Mesendoderm (in vitro differentiated cells): ENCODE measurements at regions not wholly inside any gene's neighbourhood (a gene's known extent, or its start where the extent isn't known, plus 50 kb on each side); places are given as distances from the start of the nearest gene placed in this dataset.

Experiments
- DNase-seq: peaks from one replicate; pipeline ENCODE4 v3.0.0; 2013
- H2AK5ac ChIP-seq: 2 replicates; pipeline ENCODE4 v1.6.1; 2013; ENCODE audit warnings: low read length, inconsistent platforms
- H2BK120ac ChIP-seq: 2 replicates; pipeline ENCODE4 v1.6.1; 2013; ENCODE audit warnings: low read depth, mild to moderate bottlenecking, low read length, moderate library complexity, mixed read lengths
- H2BK15ac ChIP-seq: replicated peaks from 2 replicates; pipeline ENCODE4 v1.6.1; 2013; ENCODE audit warnings: low read depth, mild to moderate bottlenecking, moderate library complexity
- H2BK5ac ChIP-seq: 2 replicates; pipeline ENCODE4 v1.6.1; 2013; ENCODE audit warnings: low read length, inconsistent platforms
- H3K18ac ChIP-seq: 2 replicates; pipeline ENCODE4 v1.6.1; 2013; ENCODE audit warnings: mild to moderate bottlenecking, low read length, mixed read lengths
- H3K23ac ChIP-seq: one replicate; pipeline ENCODE4 v1.6.1; 2013; ENCODE audit warnings: low read length
- H3K27ac ChIP-seq: 2 replicates; pipeline ENCODE4 v1.5.1; 2013; ENCODE audit warnings: low read depth, mild to moderate bottlenecking, inconsistent platforms, low read length, moderate library complexity
- H3K27me3 ChIP-seq: 2 replicates; pipeline ENCODE4 v1.6.1; 2013; ENCODE audit warnings: low read length, control low read depth, mild to moderate bottlenecking, inconsistent platforms; ENCODE audit not compliant: insufficient read depth, poor library complexity
- H3K36me3 ChIP-seq: 2 replicates; pipeline ENCODE4 v1.6.1; 2013; ENCODE audit warnings: low read length, inconsistent platforms; ENCODE audit not compliant: control insufficient read depth, insufficient read depth
- H3K4ac ChIP-seq: one replicate; pipeline ENCODE4 v1.6.1; 2013; ENCODE audit warnings: low read depth, mild to moderate bottlenecking, low read length, moderate library complexity
- H3K4me1 ChIP-seq: 2 replicates; pipeline ENCODE4 v1.6.1; 2013; ENCODE audit warnings: low read depth, low read length, inconsistent platforms; ENCODE audit not compliant: control insufficient read depth
- H3K4me2 ChIP-seq: 2 replicates; pipeline ENCODE4 v1.6.1; 2013; ENCODE audit warnings: low read length
- H3K4me3 ChIP-seq: 2 replicates; pipeline ENCODE4 v1.5.1; 2013; ENCODE audit warnings: mild to moderate bottlenecking, low read length
- H3K56ac ChIP-seq: one replicate; pipeline ENCODE4 v1.6.1; 2013; ENCODE audit warnings: low read length
- H3K79me1 ChIP-seq: 2 replicates; pipeline ENCODE4 v1.6.1; 2013; ENCODE audit warnings: low read length, inconsistent platforms
- H3K79me2 ChIP-seq: 2 replicates; pipeline ENCODE4 v1.6.1; 2013; ENCODE audit warnings: mild to moderate bottlenecking, low read length; ENCODE audit not compliant: control insufficient read depth, insufficient read depth
- H3K9ac ChIP-seq: 2 replicates; pipeline ENCODE4 v1.6.1; 2013; ENCODE audit warnings: low read length, inconsistent platforms
- H4K5ac ChIP-seq: one replicate; pipeline ENCODE4 v1.6.1; 2013; ENCODE audit warnings: low read length
- H4K8ac ChIP-seq: one replicate; pipeline ENCODE4 v1.6.1; 2013; ENCODE audit warnings: low read depth, mild to moderate bottlenecking, control low read depth, low read length, moderate library complexity
- WGBS: extraction: QIAGEN DNeasy Blood & Tissue Kit; methylation state at CpG from one replicate; pipeline ENCODE4 v1.1.7; 2013; ENCODE audit warnings: low lambda C conversion rate, missing lambda C conversion rate; ENCODE audit not compliant: insufficient coverage; ENCODE audit errors: extremely low coverage; 5-methylcytosine and 5-hydroxymethylcytosine counted together

- Histone ChIP-seq H3K4ac (no peak overlapping the region), H3K4me1 (peaks cover 2% of the 10 kb centered on the region), H3K79me2 (no peaks in the 10 kb centered on the region), H3K36me3 (no peaks in the 10 kb centered on the region), H4K5ac (no peak overlapping the region), H2AK5ac (no peak overlapping the region), H3K27me3 (no peaks in the 10 kb centered on the region), H2BK15ac (no peak overlapping the region), H4K8ac (no peak overlapping the region), H3K9ac (no peak overlapping the region), H3K4me3 (no peak overlapping the region), H3K18ac (no peak overlapping the region), H3K56ac (no peak overlapping the region), H2BK5ac (no peak overlapping the region), H2BK120ac (no peak overlapping the region), H3K4me2 (no peak overlapping the region), H3K27ac (no peak overlapping the region), H3K79me1 (no peaks in the 10 kb centered on the region), H3K23ac (peak overlapping the region; percentile 45)
- no peak for DNase-seq
- no CpG with 5 or more reads among the region's 8 CpGs for WGBS
Observed at GRCh38 chr12:123096182-123096581, 54.7 kb downstream of the PITPNM2 start.

- no peak overlapping the region for H2BK5ac ChIP-seq
- no peak overlapping the region for H3K9ac ChIP-seq
- no peak overlapping the region for H4K5ac ChIP-seq
- no peak overlapping the region for H3K18ac ChIP-seq
- DNase-seq = no peak
- H2AK5ac ChIP-seq = no peak overlapping the region
- H2BK120ac ChIP-seq = no peak overlapping the region
- H3K79me2 ChIP-seq = no peaks in the 10 kb centered on the region
- no peaks in the 10 kb centered on the region for H3K27me3 ChIP-seq
- no peak overlapping the region for H3K27ac ChIP-seq
- no peak overlapping the region for H3K56ac ChIP-seq
- no peak overlapping the region for H3K4me2 ChIP-seq
- H3K4me3 ChIP-seq = no peak overlapping the region
- no peak overlapping the region for H2BK15ac ChIP-seq
- peaks cover 2% of the 10 kb centered on the region for H3K4me1 ChIP-seq
- no peaks in the 10 kb centered on the region for H3K36me3 ChIP-seq
- no CpG with 5 or more reads among the region's 25 CpGs for WGBS
- peak overlapping the region; percentile 45 for H3K23ac ChIP-seq
- no peaks in the 10 kb centered on the region for H3K79me1 ChIP-seq
- no peak overlapping the region for H4K8ac ChIP-seq
- no peak overlapping the region for H3K4ac ChIP-seq
Observed at GRCh38 chr12:123095078-123095881, 55.6 kb downstream of the PITPNM2 start.

GRCh38 chr12:123094349-123095077, 56.4 kb downstream of the PITPNM2 start:
- H3K79me2 ChIP-seq = no peaks in the 10 kb centered on the region
- H3K27ac ChIP-seq = no peak overlapping the region
- H2BK15ac ChIP-seq = no peak overlapping the region
- H3K27me3 ChIP-seq = no peaks in the 10 kb centered on the region
- no peak overlapping the region for H3K23ac ChIP-seq
- H3K4ac ChIP-seq = no peak overlapping the region
- H3K4me1 ChIP-seq = peaks cover 2% of the 10 kb centered on the region
- H3K4me2 ChIP-seq = no peak overlapping the region
- no peak overlapping the region for H4K5ac ChIP-seq
- H3K9ac ChIP-seq = no peak overlapping the region
- peak overlapping the region; percentile 7 for H3K56ac ChIP-seq
- no peak for DNase-seq
- H2BK5ac ChIP-seq = no peak overlapping the region
- H2BK120ac ChIP-seq = no peak overlapping the region
- no peak overlapping the region for H2AK5ac ChIP-seq
- H4K8ac ChIP-seq = no peak overlapping the region
- no CpG with 5 or more reads among the region's 18 CpGs for WGBS
- H3K79me1 ChIP-seq = no peaks in the 10 kb centered on the region
- no peaks in the 10 kb centered on the region for H3K36me3 ChIP-seq
- no peak overlapping the region for H3K4me3 ChIP-seq
- no peak overlapping the region for H3K18ac ChIP-seq

- H3K79me2 ChIP-seq = no peaks in the 10 kb centered on the region
- no peak overlapping the region for H2BK5ac ChIP-seq
- H3K79me1 ChIP-seq = no peaks in the 10 kb centered on the region
- H2BK15ac ChIP-seq = no peak overlapping the region
- H2AK5ac ChIP-seq = no peak overlapping the region
- H3K4me3 ChIP-seq = no peak overlapping the region
- H2BK120ac ChIP-seq = no peak overlapping the region
- H3K18ac ChIP-seq = no peak overlapping the region
- no peak overlapping the region for H4K8ac ChIP-seq
- no peak for DNase-seq
- H3K27me3 ChIP-seq = no peaks in the 10 kb centered on the region
- H3K4ac ChIP-seq = no peak overlapping the region
- WGBS = no CpG with 5 or more reads among the region's 4 CpGs
- H3K23ac ChIP-seq = no peak overlapping the region
- H3K27ac ChIP-seq = no peak overlapping the region
- H3K36me3 ChIP-seq = no peaks in the 10 kb centered on the region
- no peak overlapping the region for H3K4me2 ChIP-seq
- H4K5ac ChIP-seq = no peak overlapping the region
- no peak overlapping the region for H3K56ac ChIP-seq
- H3K4me1 ChIP-seq = peaks cover 2% of the 10 kb centered on the region
- H3K9ac ChIP-seq = no peak overlapping the region
Observed at GRCh38 chr12:123092866-123093265, 58.0 kb downstream of the PITPNM2 start.

GRCh38 chr12:123091230-123092150, 59.4 kb downstream of the PITPNM2 start:
- no peak overlapping the region for H3K56ac ChIP-seq

More at GRCh38 chr12:123091230-123092150, 59.4 kb downstream of the PITPNM2 start:
- Histone ChIP-seq H2BK5ac (no peak overlapping the region), H3K36me3 (no peaks in the 10 kb centered on the region), H3K18ac (no peak overlapping the region), H4K5ac (no peak overlapping the region), H3K27ac (no peak overlapping the region), H3K4me2 (no peak overlapping the region), H3K4me3 (no peak overlapping the region), H2BK15ac (no peak overlapping the region), H2BK120ac (no peak overlapping the region), H3K23ac (no peak overlapping the region), H3K79me1 (no peaks in the 10 kb centered on the region), H3K27me3 (no peaks in the 10 kb centered on the region), H3K9ac (no peak overlapping the region), H3K4ac (no peak overlapping the region), H3K79me2 (no peaks in the 10 kb centered on the region), H3K4me1 (peaks cover 2% of the 10 kb centered on the region), H2AK5ac (no peak overlapping the region), H4K8ac (no peak overlapping the region)
- DNase-seq = no peak
- no CpG with 5 or more reads among the region's 8 CpGs for WGBS
